ENCODE measurements at regions not wholly inside any gene's neighbourhood (a gene's known extent, or its start where the extent isn't known, plus 50 kb on each side); places are given as distances from the start of the nearest gene placed in this dataset.
"Not testable (repeated sequence)": the region's sequence is repeated elsewhere in the genome, so short reads cannot be mapped to it uniquely, and the experiment has no call there.

DNA sequence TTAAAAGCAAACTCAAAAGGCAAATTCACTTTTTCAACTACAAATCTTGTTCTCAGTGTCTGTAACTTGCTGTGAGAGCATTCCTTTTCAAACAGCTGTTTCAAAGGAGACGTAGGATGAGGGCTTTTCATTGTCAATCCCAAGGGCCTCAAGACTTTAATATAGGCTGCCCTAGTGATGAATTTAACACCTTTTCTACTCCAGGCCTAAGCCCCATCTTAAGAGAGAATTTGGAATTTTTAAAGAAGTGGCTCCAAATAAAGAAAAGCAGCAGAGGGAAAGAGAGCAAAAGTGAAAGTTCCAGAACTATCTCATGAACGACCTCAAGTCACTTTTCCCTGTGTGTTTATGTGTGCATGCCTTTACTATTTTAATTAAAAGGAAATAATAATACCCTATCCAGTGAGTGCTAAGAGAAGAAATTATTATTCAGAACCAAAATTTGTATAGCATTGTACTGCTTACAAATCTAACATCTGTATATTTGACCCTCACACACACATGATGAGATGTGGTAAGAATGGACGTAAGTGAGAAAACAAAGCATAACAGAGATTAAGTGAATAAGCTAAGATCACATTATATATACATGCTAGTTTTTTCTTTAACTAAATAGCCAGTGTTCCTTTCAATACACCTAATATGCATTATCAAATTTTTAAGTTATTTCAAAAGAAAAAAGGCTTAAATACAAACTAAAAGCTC, 196.4 kb downstream of the VGLL3 start:
- no peak for DNase-seq (ENCODE audit: low read depth, low spot score)

DNA sequence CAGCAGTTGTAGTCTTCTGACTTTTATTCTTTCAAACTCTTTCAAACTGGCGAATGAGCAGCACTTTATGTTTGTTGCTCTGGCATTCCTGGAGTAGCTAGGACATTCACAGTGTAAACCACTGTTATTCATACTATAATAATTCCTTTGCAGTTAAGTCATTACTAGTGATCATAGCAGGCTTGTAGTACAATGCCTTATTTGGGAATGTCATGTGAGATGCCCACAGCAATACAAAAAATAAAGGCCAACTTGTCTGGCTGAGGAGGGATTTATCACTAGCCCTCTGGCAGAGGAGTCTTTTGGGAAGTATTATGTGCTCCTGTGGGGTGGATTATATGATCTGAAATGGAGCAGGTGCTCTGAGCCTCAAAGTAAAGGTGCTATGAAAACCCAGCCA, 197.2 kb downstream of the VGLL3 start:
- peak; percentile 15 for DNase-seq (ENCODE audit: low read depth, low spot score)

DNA sequence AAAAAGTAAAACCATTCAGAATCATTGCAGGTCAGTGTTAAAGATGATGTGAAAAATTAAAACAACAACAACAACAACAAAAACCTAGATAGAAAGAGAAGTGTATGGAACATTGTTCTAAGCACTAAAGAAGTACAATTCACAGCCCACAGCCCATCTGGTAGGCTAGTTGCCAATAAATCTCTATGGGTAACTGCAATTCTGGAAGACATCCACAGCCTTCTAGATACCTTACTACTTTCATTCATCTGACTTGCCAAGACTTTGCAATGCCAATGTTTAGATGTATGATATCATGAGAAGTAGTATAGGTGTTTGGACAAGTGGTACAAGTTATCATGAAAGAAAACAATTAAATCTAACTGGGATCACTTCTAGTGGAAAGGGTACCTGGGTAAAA, 198.6 kb downstream of the VGLL3 start:
- DNase-seq (ENCODE audit: low read depth, low spot score): no peak

DNA sequence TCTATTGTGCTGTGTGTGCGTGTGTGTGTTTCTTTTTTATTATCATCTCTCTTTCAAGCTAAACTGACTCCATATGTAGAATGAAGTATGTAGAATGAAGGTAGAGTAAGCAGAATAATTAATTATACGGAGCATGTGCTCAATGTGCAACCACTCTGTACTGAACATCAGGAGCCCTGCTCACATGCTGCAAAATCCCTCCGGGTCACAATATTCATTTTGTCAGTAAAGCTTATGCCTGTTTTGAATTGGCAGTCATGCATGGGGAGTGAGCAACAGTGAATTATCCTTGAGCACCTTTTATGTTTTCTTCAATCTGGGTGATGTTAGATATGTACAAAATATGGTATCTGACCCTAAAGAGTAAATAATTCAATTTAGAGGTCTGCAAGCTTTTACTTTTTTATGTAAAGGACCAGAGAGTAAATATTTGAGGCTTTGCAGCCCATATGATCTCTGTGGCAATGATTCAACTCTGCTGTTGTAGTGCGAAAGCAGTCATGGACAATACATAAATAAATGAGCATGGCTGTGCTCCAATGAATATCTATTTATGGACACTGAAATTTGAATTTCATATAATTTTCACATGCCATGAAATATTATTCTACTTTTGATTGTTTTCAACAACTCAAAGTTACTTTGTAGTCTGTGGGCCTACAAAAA, 199.9 kb downstream of the VGLL3 start:
- no peak for DNase-seq (ENCODE audit: low read depth, low spot score)

DNA sequence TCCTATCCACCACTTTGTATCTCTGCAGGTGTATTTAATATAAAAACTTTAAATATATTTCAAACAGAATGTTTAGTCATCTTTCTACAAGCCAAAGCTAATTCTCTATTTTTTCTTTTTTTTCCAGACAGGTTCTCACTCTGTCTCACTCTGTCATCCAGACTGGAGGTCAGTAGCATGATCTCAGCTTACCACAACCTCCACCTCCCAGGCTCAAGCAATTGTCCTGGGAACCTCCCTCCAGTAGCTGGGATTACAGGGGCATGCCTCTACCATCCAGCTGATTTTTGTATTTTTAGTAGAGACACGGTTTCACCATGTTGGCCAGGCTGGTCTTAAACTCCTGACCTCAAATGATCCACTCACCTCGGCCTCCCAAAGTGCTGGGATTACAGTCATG, 202.6 kb downstream of the VGLL3 start:
- no peak for DNase-seq (ENCODE audit: low read depth, low spot score)

DNA sequence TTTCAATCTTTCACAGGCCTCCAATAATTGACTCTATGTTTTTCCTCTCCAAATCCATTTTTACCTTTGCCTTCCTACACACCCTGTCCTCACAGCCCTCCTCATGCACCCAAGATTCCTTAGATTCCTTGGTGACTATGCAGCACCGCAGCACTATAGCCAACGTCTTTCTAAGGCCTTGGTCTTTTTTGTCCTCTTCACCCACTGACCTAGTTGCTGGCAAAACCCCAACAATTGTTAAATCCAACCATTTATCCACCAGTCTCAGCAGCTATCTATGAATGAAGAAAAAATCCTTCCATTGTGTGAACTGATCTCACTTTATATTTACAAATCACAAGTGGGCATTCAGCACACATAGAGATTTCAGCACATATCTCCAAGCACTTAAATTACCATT, 203.9 kb downstream of the VGLL3 start:
- no peak for DNase-seq (ENCODE audit: low read depth, low spot score)

DNA sequence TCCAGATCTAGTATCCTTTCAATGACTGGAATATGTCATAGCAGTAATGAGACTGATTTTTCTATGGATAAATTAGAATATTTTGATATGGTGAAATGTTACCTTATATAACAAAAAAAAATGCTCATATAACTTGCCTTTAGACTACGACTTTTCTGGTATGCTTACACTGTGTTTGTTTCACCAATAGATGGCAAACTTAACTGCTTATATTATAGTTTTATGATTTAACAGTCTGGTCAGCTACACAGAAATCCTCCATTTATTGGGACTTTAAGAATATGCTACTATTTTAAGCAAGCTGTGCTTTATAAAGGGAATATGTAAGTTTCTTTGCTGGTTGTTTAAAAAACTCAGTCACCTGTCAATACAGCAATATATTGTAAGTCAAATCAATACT, 205.6 kb downstream of the VGLL3 start:
- DNase-seq (ENCODE audit: low read depth, low spot score): no peak

DNA sequence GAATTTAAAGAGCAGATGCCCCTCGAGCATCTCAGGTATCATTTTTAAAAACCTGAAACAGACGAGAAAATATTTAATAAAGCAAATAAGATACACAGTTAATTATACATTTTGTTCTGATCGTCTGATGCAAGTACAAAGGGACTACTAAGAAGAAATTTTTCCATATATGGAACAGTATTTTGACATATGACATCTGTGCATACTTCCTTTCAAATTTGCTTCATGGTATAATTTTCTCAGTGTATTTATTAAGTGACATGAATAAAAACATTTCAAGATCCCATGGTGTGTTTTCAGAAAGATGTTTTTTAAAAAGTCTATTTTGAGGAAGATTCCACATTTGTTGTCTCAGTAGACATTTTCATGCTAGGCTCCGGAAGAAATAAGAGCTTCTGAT, 208.1 kb downstream of the VGLL3 start:
- DNase-seq (ENCODE audit: low read depth, low spot score): no peak

DNA sequence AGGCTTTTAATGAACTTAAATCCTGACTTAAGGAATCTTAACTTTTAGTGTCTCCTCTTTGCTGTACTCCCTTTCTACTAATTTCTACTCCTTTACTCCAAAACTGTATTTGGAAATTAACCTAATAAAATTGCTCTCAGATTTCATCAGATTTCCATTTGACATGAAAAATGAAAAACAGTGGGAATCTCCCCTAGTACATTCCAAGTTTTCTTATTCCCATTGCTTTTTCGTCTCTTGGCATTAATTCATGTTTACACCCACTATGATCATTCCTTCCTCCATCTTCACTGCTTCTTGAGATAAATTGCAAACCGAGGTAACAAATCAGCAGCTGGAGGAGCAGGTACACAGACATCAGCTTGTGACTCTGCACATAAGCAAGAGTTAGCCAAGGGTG, 208.7 kb downstream of the VGLL3 start:
- DNase-seq (ENCODE audit: low read depth, low spot score): no peak

DNA sequence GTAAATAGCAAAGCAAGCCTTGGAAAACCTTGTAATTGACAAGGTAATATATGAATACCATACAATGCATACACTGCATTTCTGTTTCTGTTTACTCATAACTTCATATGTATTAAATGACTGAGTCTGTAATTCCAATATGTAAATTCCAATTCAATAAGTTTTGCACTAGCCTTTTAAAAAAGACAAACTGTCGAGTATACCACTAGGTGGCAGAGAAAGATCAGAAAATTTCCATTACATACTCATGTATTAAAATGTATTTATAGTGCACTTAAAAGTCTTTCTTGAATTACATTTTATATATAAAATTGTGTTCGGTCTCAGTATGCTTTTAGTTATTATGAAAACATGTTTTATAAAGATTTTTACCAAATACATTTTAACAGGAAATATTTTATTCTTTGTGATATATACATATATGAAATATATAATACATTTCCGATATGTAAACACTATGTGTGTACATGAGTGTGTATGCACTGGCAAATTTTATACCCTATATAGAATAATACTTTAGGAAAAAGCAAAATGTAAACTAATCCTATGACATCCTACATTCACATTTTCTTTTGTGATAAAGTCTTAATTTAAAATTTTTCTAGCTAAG, 216.8 kb downstream of the VGLL3 start:
- no peak for DNase-seq (ENCODE audit: low read depth, low spot score)

DNA sequence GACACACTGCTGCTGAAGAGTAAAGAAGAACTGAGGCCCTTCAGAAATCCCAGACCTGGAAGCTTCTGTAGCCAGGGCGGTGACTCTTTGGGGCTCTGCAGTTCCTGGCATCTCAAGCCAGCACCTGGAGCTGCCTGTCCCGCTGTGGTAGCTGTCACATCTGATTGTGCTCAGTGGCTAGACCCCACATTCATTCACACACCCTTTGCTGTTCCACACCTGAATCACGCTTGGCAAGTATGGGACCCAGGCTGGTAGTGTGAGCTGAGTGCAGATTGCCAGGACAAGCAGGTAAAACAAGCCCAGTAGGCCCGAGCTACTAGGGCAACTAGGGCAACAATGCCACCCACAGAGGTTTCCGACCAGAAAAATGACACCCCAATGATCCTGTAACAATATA, 218.2 kb downstream of the VGLL3 start:
- no peak for DNase-seq (ENCODE audit: low read depth, low spot score)

DNA sequence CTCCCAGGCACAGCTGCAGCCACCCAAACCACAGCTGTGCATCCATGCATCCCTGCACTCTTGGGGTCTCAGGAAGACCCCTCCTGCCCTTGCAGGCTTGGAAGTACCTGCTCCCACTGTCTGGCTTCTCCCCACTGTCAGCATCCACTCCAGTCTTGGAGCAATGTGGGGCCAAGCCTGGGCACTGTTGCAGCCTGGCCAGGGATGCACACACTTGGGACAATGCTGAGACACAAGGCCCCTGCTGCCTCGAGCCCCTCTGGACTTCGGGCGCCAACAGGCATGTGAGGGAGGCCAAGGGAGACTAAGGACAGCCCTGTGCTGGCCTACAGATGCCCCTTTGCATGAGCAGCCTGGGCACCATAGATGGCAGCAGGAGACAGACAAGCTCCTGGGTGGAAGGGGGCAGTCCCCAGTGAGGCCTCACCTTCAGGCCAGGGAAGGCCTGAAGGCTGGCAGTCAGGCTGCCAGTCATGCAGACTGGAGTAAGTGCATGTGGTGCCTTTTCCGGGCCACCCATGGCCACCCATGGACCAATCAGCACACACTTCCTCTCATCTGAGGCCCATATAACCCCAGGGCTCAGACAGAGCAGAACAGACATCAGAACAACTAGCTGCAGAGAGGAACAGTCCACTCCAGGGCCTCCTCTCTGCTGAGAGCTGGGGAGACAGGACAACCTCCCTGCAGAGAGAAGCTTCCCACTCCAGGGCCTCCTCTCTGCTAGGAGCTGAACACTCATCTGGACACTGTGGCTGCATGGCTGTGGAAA, 219.0 kb downstream of the VGLL3 start:
- DNase-seq (ENCODE audit: low read depth, low spot score): no peak

DNA sequence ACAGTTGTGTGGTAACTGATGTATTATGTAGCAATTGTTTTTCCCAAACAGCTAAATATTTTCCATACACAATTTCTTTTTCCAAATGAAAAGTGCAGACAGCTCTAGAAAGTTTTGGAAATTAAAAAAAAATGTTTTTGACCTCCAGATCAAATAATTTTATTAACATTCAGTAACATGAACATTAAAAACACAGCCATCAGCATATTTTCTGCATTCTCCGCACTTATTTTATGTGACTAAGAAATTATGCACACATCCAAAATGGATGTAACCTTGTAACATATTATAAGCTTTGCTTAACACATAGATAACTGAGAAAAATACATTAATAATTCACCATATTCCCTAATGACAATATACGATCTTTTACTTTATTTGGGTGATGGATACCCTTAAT, 224.6 kb downstream of the VGLL3 start:
- no peak for DNase-seq (ENCODE audit: low read depth, low spot score)

DNA sequence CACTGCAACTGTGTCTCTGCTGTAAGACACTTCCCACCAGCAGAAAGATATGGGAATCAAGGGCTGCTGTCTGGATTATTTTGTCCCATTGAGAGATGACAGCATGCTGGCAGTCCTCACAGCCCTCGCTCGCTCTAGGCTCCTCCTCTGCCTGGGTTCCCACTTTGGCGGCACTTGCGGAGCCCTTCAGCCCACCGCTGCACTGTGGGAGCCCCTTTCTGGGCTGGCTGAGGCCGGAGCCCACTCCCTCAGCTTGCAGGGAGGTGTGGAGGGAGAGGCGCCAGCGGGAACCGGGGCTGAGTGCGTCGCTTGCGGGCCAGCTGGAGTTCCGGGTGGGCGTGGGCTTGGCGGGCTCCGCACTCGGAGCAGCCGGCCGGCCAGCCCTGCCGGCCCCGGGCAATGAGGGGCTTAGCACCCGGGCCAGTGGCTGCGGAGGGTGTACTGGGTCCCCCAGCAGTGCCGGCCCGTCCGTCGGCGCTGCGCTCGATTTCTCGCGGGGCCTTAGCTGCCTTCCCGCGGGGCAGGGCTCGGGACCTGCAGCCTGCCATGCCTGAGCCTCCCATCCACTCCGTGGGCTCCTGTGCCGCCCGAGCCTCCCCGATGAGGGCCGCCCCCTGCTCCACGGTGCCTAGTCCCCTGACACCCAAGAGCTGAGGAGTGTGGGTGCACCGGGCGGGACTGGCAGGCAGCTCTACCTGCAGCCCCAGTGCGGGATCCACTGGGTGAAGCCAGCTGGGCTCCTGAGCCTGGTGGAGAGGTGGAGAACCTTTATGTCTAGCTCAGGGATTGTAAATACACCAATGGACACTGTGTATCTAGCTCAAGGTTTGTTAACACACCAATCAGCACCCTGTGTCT, 233.4 kb downstream of the VGLL3 start:
- DNase-seq (ENCODE audit: low read depth, low spot score): not testable (repeated sequence)

DNA sequence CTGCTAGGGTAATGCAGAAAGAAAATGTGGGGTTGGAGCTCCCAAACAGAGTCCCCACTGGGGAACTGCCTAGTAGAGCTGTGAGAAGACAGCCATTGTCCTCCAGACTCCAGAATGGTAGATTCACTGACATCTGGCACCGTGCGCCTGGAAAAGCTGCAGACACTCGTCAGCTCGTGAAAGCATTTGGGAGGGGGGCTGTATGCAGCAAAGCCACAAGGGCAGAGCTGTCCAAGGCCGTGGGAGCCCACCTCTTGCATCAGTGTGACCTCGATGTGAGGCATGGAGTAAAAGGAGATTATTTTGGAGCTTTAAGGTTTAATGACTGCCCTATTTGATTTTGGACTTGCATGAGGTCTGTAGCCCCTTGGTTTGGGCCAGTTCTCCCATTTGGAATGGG, 242.9 kb downstream of the VGLL3 start:
- no peak for DNase-seq (ENCODE audit: low read depth, low spot score)

DNA sequence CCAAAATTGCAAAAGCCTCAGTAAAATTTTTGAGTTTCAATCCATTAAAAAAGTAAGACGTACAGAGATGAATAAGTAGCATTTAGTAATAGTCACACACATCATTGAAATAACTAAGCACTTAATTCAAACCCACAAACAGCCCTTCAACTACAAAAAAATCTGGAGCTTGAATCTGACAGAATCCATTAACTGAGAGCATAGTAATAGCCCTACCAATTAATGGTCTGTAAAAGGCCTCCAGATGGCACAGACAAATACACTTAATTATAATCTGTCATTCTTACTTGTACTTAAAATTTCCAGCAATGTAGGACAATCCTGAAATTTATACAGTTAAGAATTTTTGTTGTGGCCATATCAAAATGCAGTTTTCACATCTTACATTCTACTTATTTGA, 246.9 kb downstream of the VGLL3 start:
- no peak for DNase-seq (ENCODE audit: low read depth, low spot score)

DNA sequence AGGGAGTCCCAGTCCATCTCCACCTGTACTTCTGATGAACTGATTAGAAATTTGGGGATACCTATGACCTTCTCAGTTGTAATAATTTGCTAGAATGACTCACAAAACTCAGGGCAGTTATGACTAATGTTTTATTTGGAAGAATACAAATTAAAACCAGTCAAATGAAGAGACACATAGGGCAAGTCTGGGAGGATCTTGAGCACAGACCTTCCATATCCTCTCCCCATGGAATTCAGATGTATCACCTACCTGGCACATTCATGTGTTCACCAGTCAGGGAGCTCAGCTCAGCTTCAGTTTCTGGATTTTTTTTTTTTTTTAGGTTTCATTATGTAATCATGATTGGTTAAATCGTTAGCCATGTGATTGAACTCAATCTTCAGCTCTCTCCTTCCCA, 247.7 kb downstream of the VGLL3 start:
- DNase-seq (ENCODE audit: low read depth, low spot score): no peak

DNA sequence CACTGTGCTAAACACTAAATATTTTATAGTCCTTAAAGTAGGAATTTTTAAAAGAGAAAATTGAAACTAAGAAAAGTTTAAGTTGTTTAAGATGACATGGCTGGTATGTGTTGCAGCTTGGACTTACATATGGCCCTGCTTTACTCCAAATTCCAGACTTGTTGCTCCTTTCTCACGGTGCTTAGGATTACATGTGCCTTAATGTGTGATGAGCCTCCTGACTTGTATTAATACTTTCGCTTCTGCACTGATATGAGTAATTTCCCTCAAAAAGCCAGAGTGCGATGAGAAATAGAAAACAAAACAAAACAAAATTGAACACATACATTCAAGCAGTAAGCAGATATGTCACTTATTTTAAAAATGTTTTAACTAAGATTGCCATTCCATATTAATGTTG, 250.2 kb downstream of the VGLL3 start:
- DNase-seq (ENCODE audit: low read depth, low spot score): no peak

DNA sequence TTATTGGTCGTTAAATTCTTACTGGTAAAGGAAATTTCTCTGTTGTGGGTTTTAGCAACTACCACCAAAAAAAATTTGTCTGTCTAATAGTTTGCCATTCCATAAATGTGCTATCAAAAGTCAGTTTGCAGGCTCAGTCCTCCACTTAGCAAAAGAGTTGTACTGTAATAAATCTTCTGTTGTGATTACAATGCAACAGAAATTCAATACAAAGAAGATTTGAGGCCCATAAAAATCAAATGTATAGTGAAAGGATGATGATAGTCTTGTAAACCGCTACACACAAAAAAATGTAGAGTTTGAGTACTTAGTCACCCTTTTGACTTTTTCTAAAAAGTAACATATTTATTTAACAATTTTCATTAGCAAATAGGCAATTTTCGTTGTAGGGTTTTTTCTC, 251.7 kb downstream of the VGLL3 start:
- no peak for DNase-seq (ENCODE audit: low read depth, low spot score)

DNA sequence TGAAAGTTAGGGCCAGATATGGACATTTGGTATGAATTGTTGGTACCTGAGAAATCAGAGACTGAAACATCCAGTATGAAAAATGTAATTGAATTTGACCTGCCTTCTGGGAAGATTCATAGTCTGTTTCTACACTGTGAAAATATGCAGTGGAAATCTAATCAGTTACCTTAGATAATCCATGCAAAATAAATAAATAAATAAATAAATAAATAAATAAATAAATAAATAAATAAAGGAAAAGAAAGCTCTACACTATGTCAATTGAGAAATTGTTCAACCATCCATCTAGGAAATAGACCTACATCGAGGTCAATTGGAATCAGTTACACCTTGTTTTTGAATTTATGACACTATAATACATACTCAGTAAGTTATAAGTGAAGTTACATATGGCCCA, 252.3 kb downstream of the VGLL3 start:
- DNase-seq (ENCODE audit: low read depth, low spot score): no peak

DNA sequence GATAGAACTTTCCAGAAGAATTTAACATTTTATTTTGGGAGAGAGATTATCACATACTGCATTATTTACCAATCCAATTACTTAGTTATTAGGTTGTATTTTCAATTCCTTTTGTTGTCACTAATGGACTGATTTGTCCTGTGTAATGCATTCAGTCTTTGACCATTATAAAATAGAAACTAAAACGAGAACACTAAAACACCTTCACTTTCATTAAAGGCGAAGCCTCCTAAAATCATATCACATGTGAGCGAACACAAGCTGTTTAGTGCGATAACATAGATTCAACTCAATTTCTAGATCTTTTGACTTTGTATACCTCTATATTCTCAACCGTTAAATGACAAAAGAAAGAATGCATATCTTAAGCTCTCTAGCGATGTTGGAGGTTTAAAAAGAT, 253.4 kb downstream of the VGLL3 start:
- no peak for DNase-seq (ENCODE audit: low read depth, low spot score)

All from pulmonary artery endothelial cell (primary cell).